ENCODE measurements at regions not wholly inside any gene's neighbourhood (a gene's known extent, or its start where the extent isn't known, plus 50 kb on each side); places are given as distances from the start of the nearest gene placed in this dataset.

DNA sequence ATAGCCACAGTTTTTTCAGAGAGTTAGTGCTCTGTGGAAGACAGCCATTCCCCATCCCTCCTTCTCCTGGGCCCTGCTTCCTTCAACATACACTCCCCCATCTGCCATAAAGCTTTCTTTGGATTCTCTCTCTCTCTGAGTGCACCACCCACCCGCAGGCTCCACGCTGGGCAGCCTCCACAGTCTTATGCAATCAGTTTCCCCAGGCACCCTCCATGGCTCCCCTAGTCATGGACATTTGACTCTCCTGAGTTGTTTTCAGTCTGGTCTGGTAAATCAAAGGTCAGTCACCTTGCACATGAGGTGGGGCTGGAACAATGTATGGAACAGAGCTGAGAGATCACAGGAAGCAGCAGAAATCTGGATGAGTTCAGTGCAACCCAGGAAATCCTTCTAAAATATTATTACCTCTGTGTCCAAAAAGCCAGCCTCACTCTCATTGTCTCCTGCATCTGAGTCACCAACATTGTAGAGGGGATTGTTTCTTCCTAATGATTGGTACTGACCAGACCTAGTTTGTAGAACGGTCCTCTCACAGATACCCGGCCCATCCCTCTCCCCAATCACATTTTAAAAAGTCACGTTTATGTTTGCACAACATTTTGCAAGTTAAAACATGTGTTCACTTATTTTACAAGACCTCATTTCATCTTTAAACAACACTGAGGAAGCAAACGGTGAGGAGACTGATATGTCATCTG, 70.1 kb downstream of the CYCS start:
- ChIA-PET POLR2A (no interaction called here), CTCF (no interaction called here), SMC1A (ENCODE audit: uncharacterized antibody, unreplicated experiment) (no interaction called here), RAD21 (ENCODE audit: unreplicated experiment) (no interaction called here)
- Histone ChIP-seq H3K27me3 (replicated peaks in 1 of 2; ENCODE audit: control insufficient read depth in 2 of 2, insufficient read depth in 2 of 2, low read length in 1 of 2) (no peaks in the 10 kb centered on the region; a peak in 1 of 4 replicates), H3K4me2 (ENCODE audit: control insufficient read depth, insufficient read depth) (no peak overlapping the region), H4K20me1 (ENCODE audit: control insufficient read depth, insufficient read depth) (no peaks in the 10 kb centered on the region), H3K9me3 (replicated peaks; ENCODE audit: control insufficient read depth, insufficient read depth, low read length) (no peaks in the 10 kb centered on the region), H3K9ac (ENCODE audit: control insufficient read depth, insufficient read depth, low read length) (no peak overlapping the region), H3K4me3 (no peak overlapping the region), H3K27ac (ENCODE audit: control insufficient read depth, insufficient read depth) (no peak overlapping the region), H3K4me1 (ENCODE audit: control insufficient read depth, insufficient read depth, low read length) (no peaks in the 10 kb centered on the region), H3K79me2 (ENCODE audit: control insufficient read depth, insufficient read depth, low read length) (no peaks in the 10 kb centered on the region), H2AFZ (ENCODE audit: control insufficient read depth, low read depth, low read length) (no peak overlapping the region), H3K36me3 (ENCODE audit: control insufficient read depth in 2 of 2, insufficient read depth in 2 of 2, low read length in 1 of 2) (no peaks in the 10 kb centered on the region)
- ATAC-seq, result no peak
- TF ChIP-seq CHD4 (IDR thresholded peaks at IDR 0.05), result no peak
- TF ChIP-seq, protein P1, sequence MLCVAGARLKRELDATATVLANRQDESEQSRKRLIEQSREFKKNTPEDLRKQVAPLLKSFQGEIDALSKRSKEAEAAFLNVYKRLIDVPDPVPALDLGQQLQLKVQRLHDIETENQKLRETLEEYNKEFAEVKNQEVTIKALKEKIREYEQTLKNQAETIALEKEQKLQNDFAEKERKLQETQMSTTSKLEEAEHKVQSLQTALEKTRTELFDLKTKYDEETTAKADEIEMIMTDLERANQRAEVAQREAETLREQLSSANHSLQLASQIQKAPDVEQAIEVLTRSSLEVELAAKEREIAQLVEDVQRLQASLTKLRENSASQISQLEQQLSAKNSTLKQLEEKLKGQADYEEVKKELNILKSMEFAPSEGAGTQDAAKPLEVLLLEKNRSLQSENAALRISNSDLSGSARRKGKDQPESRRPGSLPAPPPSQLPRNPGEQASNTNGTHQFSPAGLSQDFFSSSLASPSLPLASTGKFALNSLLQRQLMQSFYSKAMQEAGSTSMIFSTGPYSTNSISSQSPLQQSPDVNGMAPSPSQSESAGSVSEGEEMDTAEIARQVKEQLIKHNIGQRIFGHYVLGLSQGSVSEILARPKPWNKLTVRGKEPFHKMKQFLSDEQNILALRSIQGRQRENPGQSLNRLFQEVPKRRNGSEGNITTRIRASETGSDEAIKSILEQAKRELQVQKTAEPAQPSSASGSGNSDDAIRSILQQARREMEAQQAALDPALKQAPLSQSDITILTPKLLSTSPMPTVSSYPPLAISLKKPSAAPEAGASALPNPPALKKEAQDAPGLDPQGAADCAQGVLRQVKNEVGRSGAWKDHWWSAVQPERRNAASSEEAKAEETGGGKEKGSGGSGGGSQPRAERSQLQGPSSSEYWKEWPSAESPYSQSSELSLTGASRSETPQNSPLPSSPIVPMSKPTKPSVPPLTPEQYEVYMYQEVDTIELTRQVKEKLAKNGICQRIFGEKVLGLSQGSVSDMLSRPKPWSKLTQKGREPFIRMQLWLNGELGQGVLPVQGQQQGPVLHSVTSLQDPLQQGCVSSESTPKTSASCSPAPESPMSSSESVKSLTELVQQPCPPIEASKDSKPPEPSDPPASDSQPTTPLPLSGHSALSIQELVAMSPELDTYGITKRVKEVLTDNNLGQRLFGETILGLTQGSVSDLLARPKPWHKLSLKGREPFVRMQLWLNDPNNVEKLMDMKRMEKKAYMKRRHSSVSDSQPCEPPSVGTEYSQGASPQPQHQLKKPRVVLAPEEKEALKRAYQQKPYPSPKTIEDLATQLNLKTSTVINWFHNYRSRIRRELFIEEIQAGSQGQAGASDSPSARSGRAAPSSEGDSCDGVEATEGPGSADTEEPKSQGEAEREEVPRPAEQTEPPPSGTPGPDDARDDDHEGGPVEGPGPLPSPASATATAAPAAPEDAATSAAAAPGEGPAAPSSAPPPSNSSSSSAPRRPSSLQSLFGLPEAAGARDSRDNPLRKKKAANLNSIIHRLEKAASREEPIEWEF (IDR thresholded peaks at IDR 0.05; ENCODE audit: insufficient replicate concordance, low read depth, low read length), result no peak
- TF ChIP-seq BACH1 (IDR thresholded peaks at IDR 0.05; ENCODE audit: borderline replicate concordance), result no peak
- TF ChIP-seq DPF2 (IDR thresholded peaks at IDR 0.05), result no peak
- TF ChIP-seq, protein P2, sequence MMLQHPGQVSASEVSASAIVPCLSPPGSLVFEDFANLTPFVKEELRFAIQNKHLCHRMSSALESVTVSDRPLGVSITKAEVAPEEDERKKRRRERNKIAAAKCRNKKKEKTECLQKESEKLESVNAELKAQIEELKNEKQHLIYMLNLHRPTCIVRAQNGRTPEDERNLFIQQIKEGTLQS (IDR thresholded peaks at IDR 0.05; ENCODE audit: borderline replicate concordance, extremely low read depth, low read depth, low read length), result no peak
- TF ChIP-seq, protein P3, sequence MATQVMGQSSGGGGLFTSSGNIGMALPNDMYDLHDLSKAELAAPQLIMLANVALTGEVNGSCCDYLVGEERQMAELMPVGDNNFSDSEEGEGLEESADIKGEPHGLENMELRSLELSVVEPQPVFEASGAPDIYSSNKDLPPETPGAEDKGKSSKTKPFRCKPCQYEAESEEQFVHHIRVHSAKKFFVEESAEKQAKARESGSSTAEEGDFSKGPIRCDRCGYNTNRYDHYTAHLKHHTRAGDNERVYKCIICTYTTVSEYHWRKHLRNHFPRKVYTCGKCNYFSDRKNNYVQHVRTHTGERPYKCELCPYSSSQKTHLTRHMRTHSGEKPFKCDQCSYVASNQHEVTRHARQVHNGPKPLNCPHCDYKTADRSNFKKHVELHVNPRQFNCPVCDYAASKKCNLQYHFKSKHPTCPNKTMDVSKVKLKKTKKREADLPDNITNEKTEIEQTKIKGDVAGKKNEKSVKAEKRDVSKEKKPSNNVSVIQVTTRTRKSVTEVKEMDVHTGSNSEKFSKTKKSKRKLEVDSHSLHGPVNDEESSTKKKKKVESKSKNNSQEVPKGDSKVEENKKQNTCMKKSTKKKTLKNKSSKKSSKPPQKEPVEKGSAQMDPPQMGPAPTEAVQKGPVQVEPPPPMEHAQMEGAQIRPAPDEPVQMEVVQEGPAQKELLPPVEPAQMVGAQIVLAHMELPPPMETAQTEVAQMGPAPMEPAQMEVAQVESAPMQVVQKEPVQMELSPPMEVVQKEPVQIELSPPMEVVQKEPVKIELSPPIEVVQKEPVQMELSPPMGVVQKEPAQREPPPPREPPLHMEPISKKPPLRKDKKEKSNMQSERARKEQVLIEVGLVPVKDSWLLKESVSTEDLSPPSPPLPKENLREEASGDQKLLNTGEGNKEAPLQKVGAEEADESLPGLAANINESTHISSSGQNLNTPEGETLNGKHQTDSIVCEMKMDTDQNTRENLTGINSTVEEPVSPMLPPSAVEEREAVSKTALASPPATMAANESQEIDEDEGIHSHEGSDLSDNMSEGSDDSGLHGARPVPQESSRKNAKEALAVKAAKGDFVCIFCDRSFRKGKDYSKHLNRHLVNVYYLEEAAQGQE (IDR thresholded peaks at IDR 0.05; ENCODE audit: low read depth, low read length), result no peak
- in situ Hi-C loops (cut with MboI), result no loop called here
- WGBS (ENCODE audit: insufficient coverage, insufficient replicate concordance, low lambda C conversion rate, missing lambda C conversion rate), result 3% methylated on average over 6 of the region's 6 CpGs
- no TSS peak for BruUV-seq (replicated peaks)
- no peak for FAIRE-seq
- no peak for DNase-seq (ENCODE audit: low read depth, low spot score)
- intact Hi-C loops (cut with micrococcal nuclease; ENCODE audit: unreplicated experiment), result no loop called here
